Cardiac fibroblast (primary cell): ENCODE measurements at regions not wholly inside any gene's neighbourhood (a gene's known extent, or its start where the extent isn't known, plus 50 kb on each side); places are given as distances from the start of the nearest gene placed in this dataset.

ENCODE experiments used
- DNase-seq, 2 donors: peaks; one replicate each; pipeline versions ENCODE4 v3.0.0 to v3.0.0-alpha.2; 2010; ENCODE audit warnings: low read depth in 2 of 2
- H3K4me3 ChIP-seq, 2 donors: replicated peaks in 1 of 2; 1 replicate in 1 of 2; 2 replicates in 1 of 2; pipeline ENCODE4 v1.5.1; 2011; ENCODE audit warnings: low read depth in 2 of 2, low read length in 2 of 2, mild to moderate bottlenecking in 2 of 2, moderate library complexity in 1 of 2
- CTCF ChIP-seq: IDR thresholded peaks from one replicate; pipeline ENCODE4 v1.5.1; 2011; ENCODE audit warnings: low read depth, mild to moderate bottlenecking, low read length, inconsistent platforms

DNA sequence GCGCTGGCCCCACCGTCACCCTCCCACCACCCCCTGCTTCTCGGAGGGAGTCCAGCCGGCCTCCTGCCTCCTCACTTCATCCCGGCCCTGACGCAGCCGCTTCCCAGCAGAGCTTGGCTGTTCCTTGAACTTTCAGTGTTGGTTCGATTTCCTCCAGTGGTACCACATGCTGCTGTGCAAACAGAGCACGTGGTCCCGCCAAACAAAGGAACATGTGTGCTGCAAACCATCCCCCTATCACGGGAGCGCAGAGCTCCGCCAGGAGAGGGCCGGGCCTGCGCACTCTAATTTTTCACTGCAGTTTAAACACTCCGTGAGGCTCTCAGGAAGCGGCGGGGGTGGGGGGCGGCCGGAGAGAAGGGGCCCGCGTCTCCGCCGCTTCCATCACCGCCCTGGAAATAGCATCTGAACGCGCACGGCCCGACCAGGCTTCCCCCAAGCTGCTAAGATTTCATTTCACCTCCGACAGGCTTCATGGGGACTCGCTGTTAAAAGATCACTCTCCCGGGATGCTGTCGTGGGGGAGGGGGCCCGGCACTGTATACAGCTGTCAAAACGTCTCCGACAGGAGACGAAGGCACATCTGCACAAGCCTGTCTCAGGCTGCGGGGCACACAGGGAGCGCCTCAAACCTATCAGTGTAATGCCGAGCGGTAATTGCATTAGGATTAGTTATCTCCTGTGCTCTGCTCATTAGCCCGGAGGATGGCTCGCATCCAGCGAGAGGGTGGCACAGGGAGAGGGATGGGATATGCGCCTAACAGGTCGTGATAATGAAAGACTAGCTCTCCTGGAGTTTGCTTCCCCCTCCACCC, 269.9 kb upstream of the SORL1-AS1 start:
- peak overlapping the region; percentile 46 to 50 for H3K4me3 ChIP-seq
- DNase-seq = peak; percentile 73 to 99
- TF ChIP-seq CTCF = no peak

DNA sequence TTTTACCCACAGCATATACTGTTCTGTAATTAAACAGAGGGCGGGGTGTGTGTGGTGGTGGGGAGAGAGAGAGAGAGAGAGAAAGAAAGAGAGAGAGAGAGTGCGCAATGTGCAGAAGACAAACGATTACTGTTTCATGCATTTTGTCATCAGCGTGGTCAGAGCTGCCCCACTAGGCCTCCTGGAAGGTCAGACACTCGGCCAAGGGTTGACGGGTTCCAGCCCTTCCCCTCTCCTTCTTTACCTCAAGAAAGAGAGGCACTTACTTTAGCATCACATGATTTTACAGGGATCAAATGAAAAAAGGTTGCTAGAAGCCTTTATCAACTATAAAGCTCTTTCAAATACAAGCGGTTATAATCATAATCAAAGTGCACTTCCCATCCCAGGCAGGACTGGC, 269.2 kb upstream of the SORL1-AS1 start:
- peak overlapping the region in 1 of 2 donors; percentile 50 for H3K4me3 ChIP-seq
- no peak for DNase-seq
- TF ChIP-seq CTCF = no peak

GRCh38 chr11:121721448-121721847, 268.7 kb upstream of the SORL1-AS1 start:
- no peak for TF ChIP-seq CTCF
- DNase-seq = no peak
- no peak overlapping the region for H3K4me3 ChIP-seq

DNA sequence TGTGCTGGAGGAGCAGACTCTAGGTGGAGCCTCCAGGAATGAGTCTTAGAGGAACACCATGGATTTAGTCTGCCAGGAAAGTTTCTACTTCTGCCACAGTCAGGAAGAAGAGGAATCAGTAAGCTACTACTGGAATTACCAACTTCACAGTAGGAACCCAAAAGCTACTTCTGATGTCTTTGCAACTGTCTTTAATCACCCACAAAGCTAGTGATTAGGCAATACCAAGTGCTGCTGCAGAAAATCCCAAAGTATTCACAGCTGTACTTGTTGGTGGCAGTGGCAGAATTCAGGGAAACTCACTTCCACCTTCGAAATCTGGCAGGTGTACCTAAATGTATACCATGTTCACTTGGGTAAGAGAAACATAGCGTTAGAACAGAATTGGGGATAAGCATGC, 264.5 kb upstream of the SORL1-AS1 start:
- H3K4me3 ChIP-seq = no peak overlapping the region
- TF ChIP-seq CTCF = no peak
- no peak for DNase-seq

GRCh38 chr11:121716060-121716459, 263.3 kb upstream of the SORL1-AS1 start:
- no peak overlapping the region for H3K4me3 ChIP-seq
- peak; percentile 24 to 25 for DNase-seq
- no peak for TF ChIP-seq CTCF

DNA sequence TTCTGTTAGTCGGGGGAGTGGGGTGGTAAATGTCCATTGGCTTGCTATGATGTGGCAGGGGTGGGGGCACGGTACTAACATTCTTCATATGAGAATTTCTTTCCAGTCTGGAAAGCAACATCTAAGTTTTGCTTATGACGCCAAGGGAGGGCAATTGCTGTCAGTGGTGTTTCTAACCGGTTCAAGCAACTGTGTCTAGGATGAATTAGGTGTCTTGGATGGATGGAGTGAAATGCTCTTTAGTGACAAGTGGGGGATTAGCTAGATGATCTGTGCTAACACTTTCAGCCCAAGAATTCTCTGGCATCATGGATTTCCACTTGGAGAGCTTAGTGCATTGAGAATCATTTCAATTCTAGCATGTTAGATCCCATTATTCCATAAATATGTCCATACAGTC, 262.6 kb upstream of the SORL1-AS1 start:
- DNase-seq = no peak
- no peak for TF ChIP-seq CTCF
- no peak overlapping the region for H3K4me3 ChIP-seq

GRCh38 chr11:121714351-121714750, 261.6 kb upstream of the SORL1-AS1 start:
- no peak for TF ChIP-seq CTCF
- H3K4me3 ChIP-seq = no peak overlapping the region
- peak in 1 of 2 donors; percentile 41 for DNase-seq
